Astrocyte (in vitro differentiated cells and primary cell): ENCODE measurements at regions not wholly inside any gene's neighbourhood (a gene's known extent, or its start where the extent isn't known, plus 50 kb on each side); places are given as distances from the start of the nearest gene placed in this dataset.

Experiments used
- CTCF ChIP-seq: IDR thresholded peaks from 2 replicates; pipeline ENCODE4 v1.5.1; 2011; ENCODE audit warnings: low read depth, mild to moderate bottlenecking, inconsistent platforms, low read length, moderate library complexity; ENCODE audit not compliant: insufficient read depth
- EZH2 ChIP-seq: IDR thresholded peaks from 2 replicates; pipeline ENCODE4 v1.6.1; 2012; ENCODE audit warnings: mild to moderate bottlenecking, low read length, inconsistent platforms; ENCODE audit not compliant: insufficient read depth

GRCh38 chr1:219503604-219504003 is 109.3 kb downstream of the ZC3H11B start:
- TF ChIP-seq EZH2 (no peak), CTCF (no peak)
